ENCODE measurements at regions not wholly inside any gene's neighbourhood (a gene's known extent, or its start where the extent isn't known, plus 50 kb on each side); places are given as distances from the start of the nearest gene placed in this dataset.

DNA sequence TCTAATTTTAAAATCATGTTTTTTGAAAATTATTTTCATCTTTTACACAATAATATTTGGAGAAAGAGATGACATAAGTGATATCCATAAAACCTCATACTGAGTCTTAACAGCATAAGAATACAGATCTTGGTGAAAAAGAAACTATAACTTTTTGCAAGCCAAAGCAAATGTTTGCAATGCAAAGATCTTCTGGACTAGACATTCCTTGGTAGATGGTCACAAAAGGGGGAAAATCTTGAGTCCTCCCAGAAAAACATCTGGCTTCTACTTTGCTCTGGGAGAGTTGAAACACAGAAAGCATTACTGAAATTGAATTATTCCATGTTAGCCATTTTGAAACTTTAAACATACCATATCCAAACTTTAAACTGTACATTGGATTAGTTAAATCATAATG lies 308.2 kb downstream of the ANXA1 start:
- DNase-seq (ENCODE audit: low read depth) = no peak

DNA sequence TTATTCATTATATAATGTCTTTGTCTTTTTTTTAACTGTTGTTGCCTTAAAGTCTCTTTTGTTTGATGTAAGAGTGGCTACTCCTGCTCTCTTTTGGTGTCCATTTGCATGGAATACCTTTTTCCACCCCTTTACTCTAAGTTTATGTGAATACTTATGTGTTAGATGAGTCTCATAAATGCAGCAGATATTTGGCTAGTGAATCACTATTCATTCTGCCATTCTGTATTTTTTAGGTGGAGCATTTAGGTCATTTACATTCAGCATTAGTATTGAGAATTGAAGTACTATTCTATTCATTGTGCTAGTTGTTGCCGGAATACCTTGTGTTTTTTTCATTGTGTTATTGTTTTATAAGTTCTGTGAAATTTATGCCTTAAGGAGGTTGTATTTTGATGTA lies 317.1 kb downstream of the ANXA1 start:
- no peak for DNase-seq (ENCODE audit: low read depth)

DNA sequence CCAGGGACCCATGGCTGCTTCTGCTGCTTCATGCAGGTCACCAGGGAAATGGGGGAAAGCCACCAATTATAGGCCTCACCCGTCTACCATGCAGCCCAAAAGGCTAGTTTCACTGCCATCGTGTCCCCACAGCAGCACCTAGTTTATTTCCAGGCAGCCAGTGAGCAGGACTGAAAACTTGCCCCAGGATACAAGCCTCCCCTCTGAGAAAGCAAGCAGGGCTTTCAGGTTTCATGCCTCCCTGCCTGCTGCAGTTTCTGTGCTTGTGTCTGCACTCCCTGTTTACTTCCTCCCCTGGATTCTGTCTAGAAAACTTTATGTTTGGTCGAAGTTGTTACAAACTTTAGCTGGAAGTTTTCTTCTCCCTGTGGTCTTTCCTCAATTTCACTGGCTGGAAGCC lies 319.1 kb downstream of the ANXA1 start:
- no peak for DNase-seq (ENCODE audit: low read depth)

DNA sequence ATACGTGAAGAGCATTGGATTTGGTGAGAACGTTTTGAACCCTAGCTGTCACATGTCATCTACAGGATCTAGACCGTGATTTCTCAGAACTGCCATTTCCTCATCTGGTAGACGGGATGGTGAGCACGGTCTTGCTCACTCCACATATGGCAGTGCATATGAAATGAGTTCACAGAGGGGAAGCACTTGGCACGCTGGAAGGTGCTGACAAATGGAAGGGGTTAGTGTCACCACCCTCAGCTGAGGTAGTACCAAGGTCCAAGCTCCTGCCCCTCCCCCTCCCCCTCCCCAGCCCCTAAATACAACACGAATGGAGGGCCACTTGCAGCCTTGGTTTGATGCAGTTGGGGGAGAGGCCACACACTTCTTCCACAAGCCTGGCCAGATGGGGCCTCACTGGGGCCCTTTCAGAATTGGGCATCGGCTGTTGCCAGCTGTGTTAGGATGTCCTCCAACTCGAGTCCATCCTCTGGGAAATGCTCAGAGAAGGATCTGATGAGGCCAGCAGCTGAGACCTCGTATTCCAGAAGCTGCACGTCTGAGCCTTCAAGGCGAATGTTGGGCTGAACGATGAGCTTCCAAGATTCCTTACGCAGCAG lies 322.4 kb downstream of the ANXA1 start:
- DNase-seq (ENCODE audit: low read depth) = no peak

DNA sequence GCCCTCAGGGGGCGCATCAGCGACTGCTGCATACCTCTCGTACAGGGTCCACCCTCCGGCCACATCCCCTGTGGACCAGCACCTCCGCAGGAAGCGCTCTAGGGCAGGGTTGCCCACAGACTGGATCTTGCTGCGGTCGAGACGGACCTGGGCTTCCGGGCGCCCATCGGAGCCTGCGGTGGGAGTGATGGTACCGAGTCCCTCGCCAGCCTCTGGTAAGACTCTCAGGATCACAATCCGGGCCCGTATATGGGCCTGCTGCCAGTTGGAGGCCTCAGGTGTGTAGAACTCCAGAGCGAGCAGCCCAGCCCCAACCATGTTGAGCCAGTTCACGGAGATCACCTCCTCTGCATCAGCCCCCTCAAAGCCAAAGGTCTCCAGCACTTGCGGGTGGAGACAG lies 323.0 kb downstream of the ANXA1 start:
- DNase-seq (ENCODE audit: low read depth) = no peak

DNA sequence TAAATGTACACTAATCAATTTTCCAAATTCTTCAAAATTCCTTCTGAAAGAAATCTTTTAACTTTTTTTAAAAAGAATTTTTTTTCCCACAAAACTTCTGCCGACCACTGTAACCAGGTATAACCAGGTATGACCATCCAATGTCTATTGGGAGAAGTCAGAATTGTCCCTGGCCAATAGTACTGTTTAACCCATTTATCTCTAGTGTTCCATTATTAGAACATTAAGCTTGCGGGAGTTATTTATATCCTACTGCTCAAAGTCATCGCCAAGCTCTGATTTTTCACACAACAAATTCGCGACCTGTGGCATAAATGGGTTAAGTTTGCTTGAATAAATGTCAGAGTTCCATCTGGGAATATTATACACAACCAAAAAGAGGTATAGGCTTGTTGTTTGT lies 343.2 kb downstream of the ANXA1 start:
- no peak for DNase-seq (ENCODE audit: low read depth)

DNA sequence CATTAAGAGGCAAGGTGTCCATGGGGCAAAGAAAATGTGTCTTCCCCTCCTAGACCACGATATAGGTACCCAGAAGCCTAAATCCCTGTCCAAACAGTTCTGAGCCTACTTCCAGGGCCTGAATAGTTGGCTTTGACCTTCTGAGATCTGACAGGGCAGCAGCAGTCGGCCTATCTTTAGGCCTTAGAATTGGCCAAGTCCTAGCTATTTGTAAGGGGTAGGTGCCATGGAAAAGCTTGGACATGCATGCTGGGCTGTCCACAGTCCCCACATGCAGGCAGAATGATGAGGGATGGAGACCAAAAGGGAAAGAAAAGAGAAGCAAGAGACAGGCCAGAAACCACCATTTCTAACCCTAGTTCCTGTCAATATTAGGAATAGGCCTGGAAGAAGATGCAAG lies 346.1 kb downstream of the ANXA1 start:
- no peak for DNase-seq (ENCODE audit: low read depth)

DNA sequence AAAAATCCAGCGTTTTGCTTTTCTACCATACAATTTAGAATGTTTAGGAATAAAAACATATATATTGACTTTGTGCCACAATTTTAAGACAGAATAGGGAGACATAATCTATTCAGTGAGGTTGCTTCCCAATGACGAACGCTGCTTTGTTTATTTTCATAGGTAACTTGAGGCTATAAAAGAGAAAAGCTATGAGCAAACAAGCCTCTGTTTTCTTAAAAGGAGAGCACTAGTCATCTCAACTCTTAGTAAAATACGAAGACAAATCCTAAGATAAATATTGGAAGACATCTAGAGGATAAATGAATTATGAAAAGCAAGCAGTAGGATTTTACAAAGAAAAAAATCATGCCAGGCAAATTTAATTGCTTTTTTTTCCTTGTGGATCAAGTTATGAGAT lies 363.6 kb downstream of the ANXA1 start:
- no peak for DNase-seq (ENCODE audit: low read depth)

DNA sequence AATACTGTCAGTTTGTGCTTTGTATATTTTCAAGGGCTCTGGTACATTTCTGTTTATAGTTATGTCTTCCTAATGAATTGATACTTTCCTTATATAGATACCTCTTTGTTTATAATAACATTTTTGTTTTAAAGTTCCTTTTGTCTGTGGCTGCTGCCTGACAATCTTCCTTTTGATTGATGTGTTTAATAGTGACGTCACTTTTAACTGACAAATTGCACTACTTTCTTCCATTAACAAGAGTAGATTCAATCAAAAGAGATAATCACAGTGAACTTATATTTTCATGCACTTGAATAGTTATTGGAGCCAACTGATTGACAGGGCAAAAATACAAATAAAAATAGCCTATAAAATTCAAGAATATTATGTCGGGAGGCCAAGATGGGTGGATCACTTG lies 371.7 kb downstream of the ANXA1 start:
- DNase-seq (ENCODE audit: low read depth) = no peak

DNA sequence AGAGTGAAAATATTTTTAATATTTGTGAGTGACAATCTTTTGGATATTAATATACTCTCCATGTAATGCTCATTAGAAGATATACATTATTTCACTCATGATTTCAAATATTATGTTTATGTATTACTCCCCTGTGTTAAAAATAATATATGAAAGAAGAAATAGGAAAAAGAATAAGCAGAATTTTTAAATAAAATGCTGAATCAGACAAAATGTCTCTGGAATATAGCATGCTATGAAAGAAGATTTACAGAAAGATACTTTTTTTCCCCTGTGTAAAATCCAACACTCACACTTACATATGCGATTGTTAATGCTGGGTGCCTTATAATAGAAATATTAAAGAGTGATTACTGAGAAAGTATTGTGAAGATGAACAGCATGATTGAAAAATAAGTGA lies 373.7 kb downstream of the ANXA1 start:
- no peak for DNase-seq (ENCODE audit: low read depth)

DNA sequence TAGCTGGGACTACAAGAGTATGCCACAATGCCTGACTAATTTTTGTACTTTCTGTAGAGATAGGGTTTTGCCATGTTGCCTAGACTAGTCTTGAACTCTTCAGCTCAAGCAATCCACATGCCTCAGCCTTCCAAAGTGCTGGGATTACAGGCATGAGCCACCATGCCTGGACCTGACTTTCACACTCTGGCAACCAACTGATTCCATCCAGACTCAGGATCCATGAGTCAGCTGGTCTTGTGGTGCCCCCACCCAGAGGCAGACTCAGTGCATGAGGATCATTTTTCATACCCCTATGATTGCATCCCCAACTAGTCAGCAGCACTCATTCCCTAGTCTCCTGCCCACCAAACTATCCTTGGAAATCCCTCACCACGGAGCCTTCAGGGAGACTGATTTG lies 375.9 kb downstream of the ANXA1 start:
- no peak for DNase-seq (ENCODE audit: low read depth)

DNA sequence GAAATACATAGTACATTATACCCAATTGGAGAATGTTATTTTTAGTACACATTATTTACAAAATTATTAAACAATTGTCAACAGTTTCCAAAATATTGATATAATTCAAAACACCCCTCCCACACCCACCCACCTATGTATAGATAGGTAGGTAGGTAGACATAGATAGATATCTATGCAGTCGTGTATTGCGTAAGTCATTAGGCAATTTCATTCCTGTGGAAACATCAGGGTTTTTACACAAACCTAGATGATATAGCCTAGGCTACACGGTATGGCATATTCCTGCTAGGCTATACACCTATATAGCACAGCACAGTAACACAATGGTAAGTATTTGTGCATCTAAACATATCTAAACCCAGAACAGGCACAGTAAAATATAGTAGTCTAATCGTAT lies 377.3 kb downstream of the ANXA1 start:
- DNase-seq (ENCODE audit: low read depth) = no peak

DNA sequence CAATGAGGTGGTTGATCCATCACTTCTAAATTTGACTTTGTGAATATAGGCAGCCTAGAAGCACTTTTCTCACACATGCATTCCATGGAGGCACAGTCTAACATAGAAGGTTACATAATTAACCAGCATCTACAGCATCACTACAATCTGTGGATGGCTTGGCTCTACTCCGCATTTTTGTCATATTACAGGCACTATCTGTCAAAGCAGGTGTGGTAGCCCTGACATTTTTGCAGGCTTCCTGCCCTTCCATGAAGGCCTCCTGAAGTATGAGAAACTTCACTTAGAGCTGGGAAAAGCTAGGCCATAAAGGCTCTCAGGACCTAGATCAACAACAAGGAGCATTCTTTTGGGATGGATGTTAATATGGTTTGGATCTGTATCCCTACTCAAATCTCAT lies 378.0 kb downstream of the ANXA1 start:
- DNase-seq (ENCODE audit: low read depth) = no peak

DNA sequence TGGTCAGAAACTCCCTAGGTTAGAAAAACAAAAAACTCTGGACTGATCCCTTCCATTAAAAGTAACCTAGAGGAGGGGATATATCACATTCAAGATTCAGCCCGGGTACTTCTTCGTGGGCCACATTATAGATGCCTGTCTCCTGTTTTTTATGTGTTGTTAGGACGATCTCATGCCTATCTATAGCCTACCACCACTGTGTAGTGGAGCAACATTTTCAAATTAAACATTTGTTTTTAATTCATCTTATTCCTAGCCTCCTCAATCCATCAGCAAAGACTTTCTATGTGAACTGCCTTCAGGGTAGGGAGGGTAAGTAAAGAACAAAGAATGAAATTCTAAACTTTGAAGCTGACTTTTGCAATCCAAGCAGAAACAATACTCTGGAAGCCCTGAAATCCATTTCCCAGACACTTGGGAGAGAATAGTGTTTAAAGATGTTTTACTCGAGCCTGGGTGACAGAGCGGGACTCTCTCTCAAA lies 379.4 kb downstream of the ANXA1 start:
- DNase-seq (ENCODE audit: low read depth) = no peak

DNA sequence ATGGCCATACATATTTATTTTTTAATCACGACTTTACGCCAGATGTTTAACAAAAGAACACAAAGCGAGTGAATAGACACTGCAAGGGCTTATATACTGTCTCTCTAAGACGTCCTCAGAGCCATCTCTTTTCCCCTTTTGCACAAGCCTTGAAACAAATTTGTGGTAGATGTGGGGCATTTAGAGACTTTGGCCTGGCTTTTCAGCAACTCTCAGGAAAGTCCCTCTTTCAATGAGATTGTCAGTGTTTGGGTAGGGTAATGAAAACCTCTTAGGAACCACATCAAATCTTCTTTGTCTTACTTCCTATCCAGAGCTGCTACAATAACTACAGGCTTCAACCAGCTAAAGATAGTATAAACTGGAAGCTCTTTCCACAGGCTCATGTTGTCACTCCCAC lies 380.0 kb downstream of the ANXA1 start:
- no peak for DNase-seq (ENCODE audit: low read depth)

DNA sequence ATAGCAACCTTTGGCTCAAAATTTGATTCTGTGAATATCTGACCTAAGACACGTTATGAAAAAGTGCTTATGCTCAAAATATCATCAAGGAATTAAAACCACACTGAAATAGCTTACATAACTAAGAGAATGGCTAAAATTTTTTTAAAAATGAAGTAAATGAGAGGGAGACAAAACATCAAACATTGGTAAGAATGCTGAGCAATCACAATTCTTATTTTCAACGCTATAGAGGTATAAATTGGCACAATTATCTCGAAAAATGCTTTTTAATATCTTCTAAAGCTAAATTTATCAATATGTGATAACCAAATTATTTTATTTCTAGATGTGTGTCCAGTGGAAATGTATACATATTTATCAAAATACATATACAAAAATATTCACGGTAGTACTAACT lies 381.3 kb downstream of the ANXA1 start:
- no peak for DNase-seq (ENCODE audit: low read depth)

DNA sequence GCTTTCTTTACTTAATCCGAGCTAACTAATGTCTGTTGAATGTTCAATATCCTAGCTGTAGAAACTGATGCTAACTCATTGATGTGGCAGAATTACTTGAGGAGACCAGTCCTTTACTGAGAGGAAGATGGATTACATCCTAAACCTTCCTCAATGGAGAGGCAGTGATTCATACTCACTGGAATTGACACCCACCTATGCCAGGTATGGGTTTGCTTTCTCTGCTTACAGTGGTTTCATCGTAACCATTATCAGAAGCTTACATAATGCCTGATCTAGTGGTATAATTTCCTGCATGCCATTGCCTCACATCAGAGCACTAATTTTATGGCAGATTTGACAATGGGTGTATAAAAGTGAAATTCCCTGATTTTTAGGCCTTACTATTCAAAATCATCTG lies 384.7 kb downstream of the ANXA1 start:
- no peak for DNase-seq (ENCODE audit: low read depth)

DNA sequence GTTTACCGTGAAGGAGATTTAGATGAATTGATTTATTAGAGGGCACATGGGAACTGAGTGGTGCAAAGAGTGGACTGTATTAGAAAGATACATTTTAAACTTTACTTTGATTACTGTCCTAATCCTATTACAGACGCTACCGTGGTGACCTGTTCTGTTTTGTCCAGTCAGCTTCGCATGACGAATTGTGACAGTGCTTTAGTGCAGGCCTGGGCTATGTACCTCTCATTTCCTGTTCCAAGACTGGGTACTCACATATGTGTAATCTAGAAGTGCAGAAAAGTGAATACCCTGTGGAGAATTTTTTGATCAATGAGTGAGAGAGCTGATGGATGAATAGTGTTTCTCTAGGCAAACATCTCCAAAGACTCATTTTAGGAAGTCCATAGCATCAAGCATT lies 385.9 kb downstream of the ANXA1 start:
- DNase-seq (ENCODE audit: low read depth) = no peak

DNA sequence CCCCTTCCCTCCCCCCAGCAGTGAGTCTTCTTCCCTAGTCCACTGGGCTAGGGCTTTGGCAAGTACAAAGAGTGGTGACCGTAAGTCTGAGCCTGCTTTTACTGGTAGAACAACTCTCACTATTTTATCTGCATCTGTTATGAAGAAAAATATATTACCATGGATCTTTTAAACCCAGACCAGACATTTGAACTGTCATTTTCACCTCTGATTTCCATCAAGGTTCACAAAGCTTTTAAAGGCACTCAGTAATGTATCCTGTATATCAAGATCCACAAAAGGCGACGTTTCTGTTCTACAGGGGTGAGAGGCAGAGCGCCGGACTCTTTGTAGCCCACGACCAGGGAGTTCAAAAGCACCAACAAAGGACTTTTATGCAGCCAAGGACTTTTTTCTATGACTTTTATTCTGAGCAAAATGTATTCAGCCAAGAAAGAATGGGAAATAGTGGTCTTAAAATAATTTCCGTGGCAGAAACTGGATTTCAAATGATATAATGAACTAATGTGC lies 388.3 kb downstream of the ANXA1 start:
- no peak for DNase-seq (ENCODE audit: low read depth)

DNA sequence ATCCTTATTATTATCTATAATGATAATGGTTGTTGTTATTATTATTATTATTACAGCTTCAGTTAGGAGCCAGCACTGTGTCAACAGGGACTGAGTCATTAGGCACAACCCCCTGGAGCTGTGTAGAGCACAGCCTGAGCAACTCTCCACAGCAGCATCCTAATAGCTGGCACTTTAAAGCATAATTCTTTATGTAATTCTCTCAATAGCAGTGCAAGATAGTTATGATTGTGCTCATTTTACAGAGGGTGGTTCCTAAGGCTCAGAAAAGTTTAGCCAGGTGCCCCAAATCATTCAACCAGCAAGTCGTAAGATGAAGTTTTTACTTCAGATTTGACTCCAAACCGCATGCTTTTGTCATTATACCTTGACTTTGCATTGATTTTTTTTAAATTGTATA lies 390.3 kb downstream of the ANXA1 start:
- no peak for DNase-seq (ENCODE audit: low read depth)

DNA sequence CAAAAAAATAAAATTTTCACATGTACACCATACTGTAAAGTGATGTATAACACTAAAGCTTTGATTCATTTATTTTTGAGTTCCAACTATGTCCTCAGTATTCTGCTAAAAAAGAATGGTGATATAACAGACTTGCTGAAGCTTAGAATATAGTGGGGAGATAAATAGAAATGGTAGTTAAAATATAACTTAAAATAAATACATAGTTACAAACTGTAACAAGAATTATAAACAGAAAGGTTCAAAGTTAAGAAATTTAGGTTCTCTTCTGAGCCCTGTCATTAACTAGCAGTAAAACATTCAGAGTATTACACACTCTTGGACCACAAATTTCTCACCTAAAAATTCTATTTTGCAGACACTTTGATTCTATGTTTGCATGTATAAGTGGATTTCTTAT lies 392.1 kb downstream of the ANXA1 start:
- DNase-seq (ENCODE audit: low read depth) = no peak

DNA sequence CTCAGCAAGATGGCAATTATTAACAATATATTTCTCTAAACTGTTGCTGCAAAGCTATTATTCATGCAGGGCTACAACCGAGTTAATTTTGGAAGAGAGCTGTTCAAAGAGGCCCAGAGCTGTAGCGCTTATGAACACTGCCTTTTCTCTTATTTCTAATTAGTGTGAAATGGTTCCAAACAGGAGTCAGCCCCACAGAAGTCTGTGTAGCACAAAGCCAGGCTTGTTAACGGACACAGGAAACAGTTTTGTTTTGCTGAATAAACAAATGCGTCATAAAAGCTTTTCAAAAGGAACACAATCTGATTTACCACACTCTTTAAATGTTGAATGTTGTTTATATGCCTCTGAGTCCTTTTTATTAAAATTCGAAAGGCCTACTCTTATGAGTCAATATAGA lies 396.5 kb downstream of the ANXA1 start:
- no peak for DNase-seq (ENCODE audit: low read depth)

DNA sequence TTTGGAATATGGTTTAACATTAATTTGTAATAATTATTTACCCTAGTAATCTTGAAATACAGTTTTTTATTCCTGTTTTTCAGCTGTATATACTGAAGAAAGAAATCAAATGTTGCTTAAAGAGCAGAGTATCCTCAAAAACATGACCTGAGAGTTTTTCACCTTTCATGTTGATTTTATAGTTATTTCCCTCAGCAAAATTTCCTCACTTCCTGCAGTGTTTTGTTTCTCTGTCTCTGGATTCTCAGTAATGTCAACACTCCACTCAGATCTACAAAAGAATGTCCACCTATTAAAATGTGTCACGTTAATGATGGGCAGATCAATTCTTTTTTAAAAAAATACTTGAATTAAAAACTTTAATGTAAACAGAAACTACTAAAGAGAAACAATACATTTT lies 398.3 kb downstream of the ANXA1 start:
- DNase-seq (ENCODE audit: low read depth) = no peak

DNA sequence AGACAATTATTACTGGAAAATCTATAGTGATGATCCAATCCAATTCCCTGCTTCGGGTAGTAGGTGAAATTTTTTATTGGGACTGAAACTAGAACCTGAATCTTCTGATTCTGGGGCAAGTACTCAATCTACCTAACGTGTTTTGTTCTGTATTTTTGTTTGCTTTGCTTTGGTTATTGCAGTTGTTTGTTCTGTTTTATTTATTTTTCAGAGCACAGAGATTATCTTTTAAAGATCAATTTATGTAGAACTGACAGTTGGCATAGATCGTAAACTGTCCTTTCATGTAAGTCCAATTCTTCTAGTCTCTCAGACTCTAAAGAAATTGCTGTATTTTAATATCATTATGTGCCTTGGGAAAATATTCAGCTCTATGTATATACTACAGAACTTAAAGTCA lies 401.6 kb downstream of the ANXA1 start:
- no peak for DNase-seq (ENCODE audit: low read depth)

DNA sequence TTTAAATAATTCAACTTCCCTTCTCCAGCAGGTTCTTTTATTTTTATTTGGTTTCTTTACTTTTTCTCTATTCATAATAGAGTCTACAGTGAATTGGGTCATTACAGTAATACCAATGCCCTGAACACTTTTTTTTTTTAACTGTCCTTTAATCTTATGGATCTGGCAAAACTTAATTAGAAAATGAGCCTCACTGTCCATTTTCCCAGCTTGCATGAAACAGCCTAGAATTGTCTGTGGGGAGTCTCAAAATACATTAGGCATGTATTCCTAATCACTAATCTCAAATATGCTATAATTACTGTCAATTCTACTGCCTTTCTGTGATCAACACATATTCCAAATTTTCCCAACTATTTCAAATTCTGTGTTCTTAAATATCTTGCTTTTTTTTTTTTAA lies 406.8 kb downstream of the ANXA1 start:
- no peak for DNase-seq (ENCODE audit: low read depth)

Data from CMK (cell line).